Lung (tissue), 11 donors: ENCODE measurements at regions not wholly inside any gene's neighbourhood (a gene's known extent, or its start where the extent isn't known, plus 50 kb on each side); places are given as distances from the start of the nearest gene placed in this dataset.

ENCODE experiments used
- ATAC-seq: fragments of 200-7000 bp; cut with Tn5 transposase; one replicate; pipeline ENCODE4 v1.9.1; 2020; ENCODE audit warnings: moderate number of reproducible peaks; ENCODE audit not compliant: insufficient read depth, low FRiP score
- DNase-seq, 3 donors: peaks; one replicate each; pipeline ENCODE4 v3.0.0-alpha.2; 2013 to 2017
- H3K27ac ChIP-seq, 2 donors: one replicate each; pipeline ENCODE4 v1.5.1; 2013; ENCODE audit warnings: mild to moderate bottlenecking in 2 of 2, moderate library complexity in 2 of 2, control low read depth in 1 of 2, inconsistent platforms in 1 of 2, low read depth in 1 of 2, low read length in 1 of 2
- H3K27me3 ChIP-seq, 3 donors: one replicate each; pipeline ENCODE4 v1.5.1; 2013; ENCODE audit warnings: low read length in 2 of 3; ENCODE audit not compliant: control insufficient read depth in 3 of 3, insufficient read depth in 3 of 3
- H3K36me3 ChIP-seq, 4 donors: one replicate each; pipeline ENCODE4 v1.5.1; 2013; ENCODE audit warnings: low read length in 4 of 4, mild to moderate bottlenecking in 1 of 4, moderate library complexity in 1 of 4; ENCODE audit not compliant: control insufficient read depth in 4 of 4, insufficient read depth in 4 of 4
- H3K4me1 ChIP-seq, 5 donors: one replicate each; pipeline ENCODE4 v1.5.1; 2013; ENCODE audit warnings: low read length in 5 of 5, mild to moderate bottlenecking in 2 of 5, moderate library complexity in 1 of 5; ENCODE audit not compliant: control insufficient read depth in 5 of 5, insufficient read depth in 5 of 5
- H3K4me3 ChIP-seq: one replicate; pipeline ENCODE4 v1.5.1; 2013; ENCODE audit warnings: mild to moderate bottlenecking, control low read depth, moderate library complexity
- H3K9ac ChIP-seq, 2 donors: one replicate each; pipeline ENCODE4 v1.5.1; 2013; ENCODE audit warnings: low read length in 2 of 2, control low read depth in 1 of 2; ENCODE audit not compliant: insufficient read depth in 1 of 2
- H3K9me3 ChIP-seq, 4 donors: one replicate each; pipeline ENCODE4 v1.5.1; 2013; ENCODE audit warnings: low read length in 3 of 4, mild to moderate bottlenecking in 1 of 4, moderate library complexity in 1 of 4; ENCODE audit not compliant: control insufficient read depth in 4 of 4, insufficient read depth in 3 of 4
- CTCF ChIP-seq: IDR thresholded peaks from 2 replicates; pipeline ENCODE4 v1.5.1; 2012; ENCODE audit warnings: mild to moderate bottlenecking; ENCODE audit errors: control extremely low read depth, extremely low read depth
- WGBS, 2 donors: extraction: QIAGEN DNeasy Blood & Tissue Kit; methylation state at CpG; one replicate each; pipeline ENCODE4 v1.1.7; 2013; 5-methylcytosine and 5-hydroxymethylcytosine counted together
- donor health status: control.
- donor health status: control.
- donor health status: Bipolar disorder and iron deficiency.
- donor health status: healthy.
- donor health status: DM: yes; HTN: yes; CAD: no.

- Histone ChIP-seq H3K4me3 (no peak overlapping the region), H3K27me3 (no peaks in the 10 kb centered on the region), H3K9ac (no peak overlapping the region), H3K4me1 (no peaks in the 10 kb centered on the region), H3K27ac (no peak overlapping the region), H3K36me3 (no peaks in the 10 kb centered on the region), H3K9me3 (peaks cover 0 to 6% (median 2%) of the 10 kb centered on the region in 4 donors)
- DNase-seq (no peak), ATAC-seq (no peak)
- 60 to 77% methylated on average over 1 of the region's 1 CpG for WGBS, 2 donors
- no peak for TF ChIP-seq CTCF
Measured at GRCh38 chr11:109026891-109027489, 362.1 kb downstream of the DDX10 start.

- Histone ChIP-seq H3K4me1 (no peaks in the 10 kb centered on the region), H3K27me3 (no peaks in the 10 kb centered on the region), H3K4me3 (no peak overlapping the region), H3K9me3 (peaks cover 0 to 6% (median 2%) of the 10 kb centered on the region in 4 donors), H3K9ac (no peak overlapping the region), H3K27ac (no peak overlapping the region), H3K36me3 (no peaks in the 10 kb centered on the region)
- no peak for TF ChIP-seq CTCF
- no peak for ATAC-seq
- DNase-seq = no peak
- 83 to 92% methylated on average over 2 of the region's 2 CpGs for WGBS, 2 donors
Measured at GRCh38 chr11:109027851-109028250, 363.0 kb downstream of the DDX10 start.

GRCh38 chr11:109029927-109030326 is 365.1 kb downstream of the DDX10 start:
- Histone ChIP-seq H3K9me3 (peaks cover 0 to 6% (median under 1%) of the 10 kb centered on the region in 4 donors), H3K36me3 (no peaks in the 10 kb centered on the region), H3K4me1 (no peaks in the 10 kb centered on the region), H3K4me3 (no peak overlapping the region), H3K27ac (no peak overlapping the region), H3K27me3 (no peaks in the 10 kb centered on the region), H3K9ac (no peak overlapping the region)
- no peak for ATAC-seq
- no peak for DNase-seq
- WGBS, 2 donors = 70 to 73% methylated on average over 5 of the region's 5 CpGs
- TF ChIP-seq CTCF = no peak
